ENCODE measurements at regions not wholly inside any gene's neighbourhood (a gene's known extent, or its start where the extent isn't known, plus 50 kb on each side); places are given as distances from the start of the nearest gene placed in this dataset.

GRCh38 chr4:168019019-168019651 lies 73.2 kb upstream of the ANXA10 start (continued):
- no peak for TF ChIP-seq ARNTL (CRISPR knock-in tag; IDR thresholded peaks at IDR 0.05; ENCODE audit: borderline replicate concordance, low read depth)
- TF ChIP-seq TOX (CRISPR knock-in tag; IDR thresholded peaks at IDR 0.05; ENCODE audit: borderline replicate concordance): no peak
- TF ChIP-seq CSDC2 (CRISPR knock-in tag; IDR thresholded peaks at IDR 0.05): no peak
- TF ChIP-seq, protein P1, sequence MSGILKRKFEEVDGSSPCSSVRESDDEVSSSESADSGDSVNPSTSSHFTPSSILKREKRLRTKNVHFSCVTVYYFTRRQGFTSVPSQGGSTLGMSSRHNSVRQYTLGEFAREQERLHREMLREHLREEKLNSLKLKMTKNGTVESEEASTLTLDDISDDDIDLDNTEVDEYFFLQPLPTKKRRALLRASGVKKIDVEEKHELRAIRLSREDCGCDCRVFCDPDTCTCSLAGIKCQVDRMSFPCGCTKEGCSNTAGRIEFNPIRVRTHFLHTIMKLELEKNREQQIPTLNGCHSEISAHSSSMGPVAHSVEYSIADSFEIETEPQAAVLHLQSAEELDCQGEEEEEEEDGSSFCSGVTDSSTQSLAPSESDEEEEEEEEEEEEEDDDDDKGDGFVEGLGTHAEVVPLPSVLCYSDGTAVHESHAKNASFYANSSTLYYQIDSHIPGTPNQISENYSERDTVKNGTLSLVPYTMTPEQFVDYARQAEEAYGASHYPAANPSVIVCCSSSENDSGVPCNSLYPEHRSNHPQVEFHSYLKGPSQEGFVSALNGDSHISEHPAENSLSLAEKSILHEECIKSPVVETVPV (CRISPR knock-in tag; IDR thresholded peaks at IDR 0.05): no peak
- TF ChIP-seq PPARA (CRISPR knock-in tag; IDR thresholded peaks at IDR 0.05; ENCODE audit: borderline replicate concordance): no peak

GRCh38 chr4:168019921-168020320 lies 72.4 kb upstream of the ANXA10 start:
- TF ChIP-seq POU6F1 (CRISPR knock-in tag; IDR thresholded peaks at IDR 0.05; ENCODE audit: borderline replicate concordance, low read depth) (no peak), TOX (CRISPR knock-in tag; IDR thresholded peaks at IDR 0.05; ENCODE audit: borderline replicate concordance) (no peak), ZFP3 (CRISPR knock-in tag; IDR thresholded peaks at IDR 0.05) (no peak), TCF4 (CRISPR knock-in tag; IDR thresholded peaks at IDR 0.05; ENCODE audit: borderline replicate concordance) (no peak), PATZ1 (CRISPR knock-in tag; IDR thresholded peaks at IDR 0.05; ENCODE audit: borderline replicate concordance) (no peak), BACH2 (CRISPR knock-in tag; IDR thresholded peaks at IDR 0.05; ENCODE audit: borderline replicate concordance) (no peak), ZNF8 (CRISPR knock-in tag; IDR thresholded peaks at IDR 0.05) (no peak), CSDC2 (CRISPR knock-in tag; IDR thresholded peaks at IDR 0.05) (no peak), SNAI2 (CRISPR knock-in tag; IDR thresholded peaks at IDR 0.05) (no peak), PPARA (CRISPR knock-in tag; IDR thresholded peaks at IDR 0.05; ENCODE audit: borderline replicate concordance) (no peak), ZC3H10 (CRISPR knock-in tag; IDR thresholded peaks at IDR 0.05) (no peak), ESRRG (CRISPR knock-in tag; IDR thresholded peaks at IDR 0.05) (no peak), OSR1 (CRISPR knock-in tag; IDR thresholded peaks at IDR 0.05) (no peak), RARB (CRISPR knock-in tag; IDR thresholded peaks at IDR 0.05) (no peak), ISL1 (CRISPR knock-in tag; IDR thresholded peaks at IDR 0.05) (no peak), GLIS3 (CRISPR knock-in tag; IDR thresholded peaks at IDR 0.05) (no peak)
- TF ChIP-seq, protein P1 (CRISPR knock-in tag; IDR thresholded peaks at IDR 0.05): no peak
- no peak for ATAC-seq

DNA sequence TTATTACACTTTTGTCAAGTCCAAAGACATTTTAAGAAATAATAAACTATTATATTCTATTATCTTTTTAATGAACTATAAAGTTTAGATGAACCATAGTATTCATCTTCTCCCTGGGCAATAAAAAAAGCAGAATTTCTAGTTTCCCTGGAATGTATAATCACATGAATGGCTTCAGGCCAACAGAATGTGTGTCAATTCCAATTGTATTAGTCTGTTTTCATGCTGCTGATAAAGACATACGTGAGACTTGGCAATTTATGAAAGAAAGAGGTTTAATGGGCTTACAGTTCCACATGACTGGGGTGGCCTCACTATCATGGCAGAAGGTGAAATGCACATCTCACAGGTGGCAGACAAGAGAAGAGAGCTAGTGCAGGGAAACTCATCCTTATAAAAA lies 70.7 kb upstream of the ANXA10 start:
- TF ChIP-seq GLIS3 (CRISPR knock-in tag; IDR thresholded peaks at IDR 0.05) (no peak), ZNF8 (CRISPR knock-in tag; IDR thresholded peaks at IDR 0.05) (no peak), PATZ1 (CRISPR knock-in tag; IDR thresholded peaks at IDR 0.05; ENCODE audit: borderline replicate concordance) (no peak), ZC3H10 (CRISPR knock-in tag; IDR thresholded peaks at IDR 0.05) (no peak), BACH2 (CRISPR knock-in tag; IDR thresholded peaks at IDR 0.05; ENCODE audit: borderline replicate concordance) (no peak), ZFP3 (CRISPR knock-in tag; IDR thresholded peaks at IDR 0.05) (no peak), ESRRG (CRISPR knock-in tag; IDR thresholded peaks at IDR 0.05) (no peak), POU6F1 (CRISPR knock-in tag; IDR thresholded peaks at IDR 0.05; ENCODE audit: borderline replicate concordance, low read depth) (no peak), TCF4 (CRISPR knock-in tag; IDR thresholded peaks at IDR 0.05; ENCODE audit: borderline replicate concordance) (no peak), ZNF565 (CRISPR knock-in tag; conservative IDR thresholded peaks at IDR 0.05; ENCODE audit: low read depth) (no peak), ISL1 (CRISPR knock-in tag; IDR thresholded peaks at IDR 0.05) (no peak), RARB (CRISPR knock-in tag; IDR thresholded peaks at IDR 0.05) (no peak), CSDC2 (CRISPR knock-in tag; IDR thresholded peaks at IDR 0.05) (no peak)
- TF ChIP-seq, protein P1 (CRISPR knock-in tag; IDR thresholded peaks at IDR 0.05): no peak
- TF ChIP-seq, protein P2, sequence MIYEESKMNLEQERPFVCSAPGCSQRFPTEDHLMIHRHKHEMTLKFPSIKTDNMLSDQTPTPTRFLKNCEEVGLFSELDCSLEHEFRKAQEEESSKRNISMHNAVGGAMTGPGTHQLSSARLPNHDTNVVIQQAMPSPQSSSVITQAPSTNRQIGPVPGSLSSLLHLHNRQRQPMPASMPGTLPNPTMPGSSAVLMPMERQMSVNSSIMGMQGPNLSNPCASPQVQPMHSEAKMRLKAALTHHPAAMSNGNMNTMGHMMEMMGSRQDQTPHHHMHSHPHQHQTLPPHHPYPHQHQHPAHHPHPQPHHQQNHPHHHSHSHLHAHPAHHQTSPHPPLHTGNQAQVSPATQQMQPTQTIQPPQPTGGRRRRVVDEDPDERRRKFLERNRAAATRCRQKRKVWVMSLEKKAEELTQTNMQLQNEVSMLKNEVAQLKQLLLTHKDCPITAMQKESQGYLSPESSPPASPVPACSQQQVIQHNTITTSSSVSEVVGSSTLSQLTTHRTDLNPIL (CRISPR knock-in tag; IDR thresholded peaks at IDR 0.05; ENCODE audit: low read depth): no peak
- ATAC-seq: no peak

Data from SK-N-SH treated with all-trans-retinoic acid at 6 μM for 48 hours (cell line).